Amygdala (tissue), 56 donors: ENCODE measurements at regions not wholly inside any gene's neighbourhood (a gene's known extent, or its start where the extent isn't known, plus 50 kb on each side); places are given as distances from the start of the nearest gene placed in this dataset.
"Not testable (repeated sequence)": the region's sequence is repeated elsewhere in the genome, so short reads cannot be mapped to it uniquely, and the experiment has no call there.

Experiments
- DNase-seq, 56 donors: peaks; one replicate each; lab custom pipeline; 2025; lab: John Stamatoyannopoulos, UW

DNA sequence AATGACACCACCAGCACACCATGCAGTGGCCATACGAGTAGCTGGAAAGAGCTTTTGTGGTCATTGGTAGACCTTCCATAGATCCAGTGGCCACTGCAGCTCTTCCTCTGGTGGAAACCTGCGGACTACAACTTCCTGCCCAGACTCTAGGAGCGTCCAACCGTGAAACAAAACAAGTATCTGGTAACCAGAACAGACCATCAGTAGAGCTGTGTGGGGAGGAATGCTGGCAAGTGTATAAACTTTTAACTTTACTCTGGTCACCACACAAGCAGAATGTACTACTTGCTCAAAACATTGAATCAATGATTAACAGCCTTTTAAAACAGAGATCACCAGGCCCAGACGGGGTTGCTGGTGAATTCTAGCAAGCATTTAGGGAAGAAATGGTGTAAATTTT is 154.7 kb upstream of the DGKB start:
- DNase-seq, result no peak

DNA sequence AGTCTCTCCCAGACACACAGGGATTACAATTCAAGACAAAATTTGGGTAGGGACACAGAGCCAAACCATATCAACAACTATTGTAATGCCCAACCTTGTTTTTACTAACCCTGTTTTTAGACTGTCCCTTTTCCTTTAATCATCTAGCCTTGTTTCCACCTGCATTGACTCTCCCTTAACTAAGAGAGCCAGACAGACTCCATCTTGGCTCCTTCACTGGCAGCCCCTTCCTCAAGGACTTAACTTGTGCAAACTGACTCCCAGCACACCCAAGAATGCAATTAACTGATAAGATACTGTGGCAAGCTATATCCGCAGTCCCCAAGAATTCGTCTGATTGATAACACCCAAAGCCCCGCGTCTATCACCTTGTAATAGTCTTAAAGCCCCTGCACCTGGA is 151.8 kb upstream of the DGKB start:
- not testable (repeated sequence) for DNase-seq

DNA sequence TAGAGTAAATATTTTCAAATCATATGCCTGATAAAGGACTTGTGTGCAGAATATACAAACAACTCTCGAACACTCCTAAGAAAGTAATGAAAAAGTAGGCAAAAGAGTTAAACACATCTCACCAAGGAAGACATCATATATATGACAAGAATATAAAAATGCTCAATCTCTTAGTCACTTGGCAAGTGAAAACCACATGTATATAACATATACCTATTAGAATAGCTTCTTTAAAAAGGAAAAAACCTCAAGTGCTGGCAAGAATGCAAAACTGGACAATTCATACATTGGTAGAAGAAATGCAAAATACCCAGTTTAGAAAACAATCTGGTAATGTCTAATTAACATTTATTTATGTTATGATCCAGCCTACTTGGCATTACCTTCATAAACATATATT is 146.6 kb upstream of the DGKB start:
- no peak for DNase-seq

DNA sequence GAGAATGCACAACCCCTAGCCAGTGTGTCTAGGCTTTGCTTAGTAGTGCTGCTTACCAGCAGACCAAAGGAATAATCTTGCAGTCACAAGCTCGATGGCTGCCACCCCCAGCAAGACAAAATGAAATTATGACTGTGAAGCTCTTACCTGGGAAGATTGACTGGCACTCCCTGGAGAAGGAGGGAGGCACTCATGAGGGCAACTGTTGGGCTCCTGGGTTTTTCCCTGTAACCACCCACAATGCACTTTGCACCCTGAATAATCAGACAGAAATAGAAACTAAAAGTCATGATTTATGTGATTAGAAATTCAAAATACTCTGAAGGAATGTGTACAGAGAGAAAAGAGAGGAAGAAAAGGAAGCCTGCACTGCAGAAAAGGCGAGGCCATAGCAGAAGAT is 144.3 kb upstream of the DGKB start:
- no peak for DNase-seq

- no peak for DNase-seq
Measured at GRCh38 chr7:15043931-15044330, 141.4 kb upstream of the DGKB start.

GRCh38 chr7:15042285-15043065 is 139.9 kb upstream of the DGKB start:
- no peak for DNase-seq

GRCh38 chr7:15041226-15041625 is 138.7 kb upstream of the DGKB start:
- no peak for DNase-seq

GRCh38 chr7:15035814-15036213 is 133.3 kb upstream of the DGKB start:
- DNase-seq, result no peak

- no peak for DNase-seq
Measured at GRCh38 chr7:15033039-15033438, 130.5 kb upstream of the DGKB start.

- DNase-seq, result no peak
Measured at GRCh38 chr7:15018981-15019380, 116.4 kb upstream of the DGKB start.

- DNase-seq, result no peak
Measured at GRCh38 chr7:15016766-15017165, 114.2 kb upstream of the DGKB start.

DNA sequence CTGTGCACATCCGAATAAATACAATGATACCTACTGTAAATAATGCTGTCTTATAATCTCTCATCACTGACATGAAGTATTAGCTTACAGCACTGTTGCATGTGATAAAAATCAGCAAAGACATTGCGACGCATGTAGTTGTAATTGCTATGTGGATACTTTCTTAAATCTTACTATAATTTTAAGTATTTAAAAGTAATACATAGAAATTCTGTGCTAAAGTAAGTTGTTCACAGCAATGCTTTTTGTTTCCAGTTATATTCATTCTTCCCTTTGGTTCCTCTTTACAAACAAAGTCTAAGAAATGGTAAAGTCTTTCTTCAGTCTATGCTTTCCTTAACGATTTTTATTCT is 113.7 kb upstream of the DGKB start:
- no peak for DNase-seq

DNA sequence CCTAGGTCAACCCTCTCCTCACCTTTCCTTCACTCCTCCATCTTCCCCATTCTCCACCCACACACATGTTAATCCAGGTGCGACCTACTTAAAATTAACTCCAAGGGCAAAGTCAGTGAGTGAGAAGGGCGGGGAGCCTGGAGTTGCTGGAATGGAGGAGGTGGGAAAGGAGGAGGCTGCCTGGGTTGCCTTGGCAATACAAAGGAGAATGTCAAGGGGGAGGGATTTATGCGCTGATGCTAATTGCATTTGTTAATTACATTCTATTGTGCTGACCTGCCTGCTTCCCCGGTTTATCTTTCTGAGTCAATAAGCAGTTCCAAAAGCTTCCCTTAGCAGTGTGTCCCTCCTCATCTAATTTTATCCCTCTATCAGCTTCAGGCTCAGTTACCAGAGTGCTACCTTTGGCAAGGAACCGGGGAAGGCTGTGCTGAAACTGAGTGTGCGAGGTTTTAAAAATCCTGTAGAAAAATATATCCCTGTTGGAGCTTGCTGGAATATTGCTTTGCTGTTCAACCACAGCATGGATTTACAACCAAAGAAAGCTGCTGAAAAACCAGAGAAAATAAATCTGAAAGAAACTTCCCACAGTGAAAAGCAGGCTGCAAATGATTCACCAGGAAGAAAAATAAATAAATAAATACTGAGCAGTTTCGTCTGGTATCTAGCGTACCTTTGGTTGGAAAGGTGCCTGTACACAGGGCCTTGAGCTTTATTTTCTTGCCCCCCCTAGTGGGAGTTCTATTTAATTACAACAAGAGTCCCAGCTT is 113.2 kb upstream of the DGKB start:
- peak in 21 of 56 donors; percentile 0 to 64 (median 7) for DNase-seq

- peak in 1 of 56 donors; percentile 1 for DNase-seq
Measured at GRCh38 chr7:15012135-15012534, 109.6 kb upstream of the DGKB start.

DNA sequence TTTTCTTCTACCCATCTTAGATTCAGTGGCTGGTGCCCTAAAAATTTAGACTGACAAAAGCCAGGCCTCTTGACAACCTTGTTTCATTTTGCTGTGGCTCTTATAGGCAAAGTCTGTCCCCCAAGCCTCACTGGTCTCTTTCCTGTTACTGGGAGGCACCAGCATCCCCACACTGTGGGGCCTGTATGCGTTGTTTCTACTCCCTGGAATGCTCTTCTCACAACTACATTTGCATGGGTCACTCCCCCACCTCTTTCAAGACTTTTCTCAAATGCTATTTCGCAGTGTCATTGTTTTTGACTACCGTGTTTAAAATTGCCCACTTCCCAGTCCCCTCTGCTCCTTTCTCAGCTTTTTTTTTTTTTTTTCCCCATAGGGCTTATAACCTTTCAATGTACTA is 108.7 kb upstream of the DGKB start:
- DNase-seq, result no peak

DNA sequence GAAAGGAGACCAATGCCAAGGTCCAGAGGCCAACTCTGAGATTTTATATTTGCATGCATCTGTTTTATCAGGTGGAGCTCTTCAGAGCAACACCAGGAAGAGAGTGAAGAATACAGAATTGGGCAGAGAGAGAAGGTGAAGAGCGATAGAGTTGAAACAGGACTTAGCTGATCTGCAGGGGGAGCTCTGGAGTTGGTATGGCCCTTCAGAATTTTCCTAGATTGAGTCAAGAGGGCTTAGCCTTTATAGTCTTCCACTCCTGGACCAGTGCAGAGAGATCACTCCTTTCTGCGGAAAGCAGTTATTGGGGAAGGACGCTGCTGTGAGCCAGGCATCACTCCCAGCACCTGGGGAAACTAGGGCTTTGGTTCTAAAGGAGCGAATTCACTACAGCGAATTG is 105.0 kb upstream of the DGKB start:
- DNase-seq, result no peak

DNA sequence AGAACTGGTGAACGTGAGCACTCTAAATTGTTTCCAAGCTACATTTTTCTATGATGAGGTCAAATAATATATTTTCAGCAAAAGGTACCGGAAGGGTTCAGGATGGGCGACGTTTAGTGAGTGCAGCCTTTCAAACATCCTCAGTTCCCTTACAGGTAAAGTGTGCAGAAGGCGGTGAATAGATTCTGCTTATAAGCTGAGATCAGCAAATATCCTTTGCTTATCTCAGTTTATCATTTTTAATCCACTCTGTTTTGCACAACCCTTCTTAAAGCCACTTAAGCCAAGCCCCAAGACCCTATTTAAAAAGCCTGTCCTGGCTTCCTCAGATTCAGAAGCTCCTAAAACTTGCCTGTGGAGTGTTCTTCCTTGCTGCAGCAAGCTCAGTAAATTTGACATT is 103.1 kb upstream of the DGKB start:
- no peak for DNase-seq

DNA sequence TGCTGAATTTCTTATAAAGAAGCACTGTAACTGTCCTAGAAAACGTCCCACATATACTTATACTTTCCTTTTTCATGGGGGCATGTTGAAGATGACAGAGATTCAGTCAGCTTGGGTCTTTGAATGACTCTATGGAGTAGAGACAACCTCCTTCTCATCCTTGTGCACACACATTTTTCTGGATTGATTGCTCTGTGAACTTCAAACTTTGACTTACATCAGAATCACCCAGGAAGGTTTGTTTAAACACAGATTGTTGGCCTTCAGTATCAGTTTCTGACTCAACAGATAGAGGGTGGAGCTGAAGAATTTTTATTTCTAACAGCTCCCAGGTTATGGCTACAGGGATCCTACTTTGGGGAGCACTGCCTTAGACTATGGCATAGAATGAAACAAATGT is 97.6 kb upstream of the DGKB start:
- no peak for DNase-seq

GRCh38 chr7:14999331-14999730 is 96.8 kb upstream of the DGKB start:
- DNase-seq, result no peak

GRCh38 chr7:14995774-14996173 is 93.2 kb upstream of the DGKB start:
- DNase-seq, result no peak

- DNase-seq, result no peak
Measured at GRCh38 chr7:14988941-14989340, 86.4 kb upstream of the DGKB start.

- DNase-seq, result no peak
Measured at GRCh38 chr7:14978687-14979086, 76.1 kb upstream of the DGKB start.
